ENCODE measurements at regions not wholly inside any gene's neighbourhood (a gene's known extent, or its start where the extent isn't known, plus 50 kb on each side); places are given as distances from the start of the nearest gene placed in this dataset.

DNA sequence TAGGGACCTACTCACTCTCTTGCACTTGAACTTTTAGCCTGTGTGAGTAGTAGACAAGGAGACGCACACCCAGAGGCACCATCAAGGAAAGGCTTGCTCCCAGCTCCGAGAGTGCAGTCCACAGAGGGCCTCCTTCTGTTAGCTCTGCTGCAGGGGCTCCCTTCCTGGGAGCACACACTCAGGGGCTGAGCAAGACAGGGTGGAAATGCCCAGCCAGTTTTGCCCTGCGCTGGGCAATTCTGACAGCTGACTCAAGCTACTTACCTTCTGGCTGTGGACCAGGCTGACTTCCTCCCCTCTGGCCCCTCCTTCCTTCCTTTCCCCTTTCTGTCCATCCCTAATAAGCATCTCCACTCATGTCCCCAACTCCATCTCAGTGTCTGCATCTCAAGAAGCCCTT lies 449.1 kb downstream of the PTPRU start:
- H3K4me2 ChIP-seq (ENCODE audit: low read length) = no peak overlapping the region

DNA sequence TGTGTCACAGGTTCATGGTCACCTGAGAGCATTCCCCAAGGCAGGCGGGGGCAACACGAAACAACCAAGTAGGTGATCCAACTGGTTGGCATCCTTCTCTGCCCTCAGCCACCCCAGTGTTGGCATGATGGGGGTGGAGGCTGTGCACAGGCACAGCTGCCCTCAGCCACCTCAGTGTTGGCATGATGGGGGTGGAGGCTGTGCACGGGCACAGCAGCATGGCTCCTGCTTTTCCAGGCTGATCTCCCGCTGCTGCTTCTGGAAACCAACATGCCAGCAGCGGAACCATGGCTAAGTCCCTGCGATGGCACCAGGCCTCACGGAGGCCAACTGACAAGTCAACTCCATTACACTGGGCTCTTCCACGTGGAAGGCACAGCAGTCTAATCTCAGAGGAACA lies 447.8 kb downstream of the PTPRU start:
- TF ChIP-seq EZH2 (IDR thresholded peaks at IDR 0.05; ENCODE audit: insufficient read depth, low read length) = no peak
- TF ChIP-seq, protein P1, sequence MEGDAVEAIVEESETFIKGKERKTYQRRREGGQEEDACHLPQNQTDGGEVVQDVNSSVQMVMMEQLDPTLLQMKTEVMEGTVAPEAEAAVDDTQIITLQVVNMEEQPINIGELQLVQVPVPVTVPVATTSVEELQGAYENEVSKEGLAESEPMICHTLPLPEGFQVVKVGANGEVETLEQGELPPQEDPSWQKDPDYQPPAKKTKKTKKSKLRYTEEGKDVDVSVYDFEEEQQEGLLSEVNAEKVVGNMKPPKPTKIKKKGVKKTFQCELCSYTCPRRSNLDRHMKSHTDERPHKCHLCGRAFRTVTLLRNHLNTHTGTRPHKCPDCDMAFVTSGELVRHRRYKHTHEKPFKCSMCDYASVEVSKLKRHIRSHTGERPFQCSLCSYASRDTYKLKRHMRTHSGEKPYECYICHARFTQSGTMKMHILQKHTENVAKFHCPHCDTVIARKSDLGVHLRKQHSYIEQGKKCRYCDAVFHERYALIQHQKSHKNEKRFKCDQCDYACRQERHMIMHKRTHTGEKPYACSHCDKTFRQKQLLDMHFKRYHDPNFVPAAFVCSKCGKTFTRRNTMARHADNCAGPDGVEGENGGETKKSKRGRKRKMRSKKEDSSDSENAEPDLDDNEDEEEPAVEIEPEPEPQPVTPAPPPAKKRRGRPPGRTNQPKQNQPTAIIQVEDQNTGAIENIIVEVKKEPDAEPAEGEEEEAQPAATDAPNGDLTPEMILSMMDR (IDR thresholded peaks at IDR 0.05; ENCODE audit: insufficient read depth, low read depth, low read length) = no peak
- Histone ChIP-seq H3K36me3 (ENCODE audit: insufficient read depth, low read length) (no peaks in the 10 kb centered on the region), H2AFZ (ENCODE audit: low read depth, low read length) (no peak overlapping the region), H3K9me3 (ENCODE audit: insufficient read depth, low read depth, low read length) (no peaks in the 10 kb centered on the region), H3K4me2 (ENCODE audit: low read length) (no peak overlapping the region), H3K27ac (ENCODE audit: low read depth, low read length) (no peak overlapping the region), H3K9ac (ENCODE audit: low read length) (no peak overlapping the region), H3K4me3 (ENCODE audit: insufficient read depth, low read depth, low read length) (no peak overlapping the region), H3K79me2 (ENCODE audit: insufficient read depth, low read length) (no peaks in the 10 kb centered on the region), H3K27me3 (ENCODE audit: insufficient read depth, low read length) (no peaks in the 10 kb centered on the region), H4K20me1 (ENCODE audit: insufficient read depth, low read length) (no peaks in the 10 kb centered on the region), H3K4me1 (ENCODE audit: insufficient read depth, low read length) (peaks cover 28% of the 10 kb centered on the region)
- Mint-ChIP-seq H3K4me3 (ENCODE audit: unreplicated experiment) (no peak overlapping the region), H3K9me3 (ENCODE audit: unreplicated experiment) (no peaks in the 10 kb centered on the region), H3K27me3 (ENCODE audit: low read depth, unreplicated experiment) (peaks cover 5% of the 10 kb centered on the region), H3K36me3 (ENCODE audit: low read depth, unreplicated experiment) (no peaks in the 10 kb centered on the region), H3K4me1 (ENCODE audit: low read depth, unreplicated experiment) (peaks cover 25% of the 10 kb centered on the region), H3K27ac (ENCODE audit: unreplicated experiment) (no peak overlapping the region)
- DNase-seq (ENCODE audit: low read depth) = no peak
- no peak for FAIRE-seq

More for the DNA sequence above, 449.1 kb downstream of the PTPRU start:
- no peaks in the 10 kb centered on the region for H3K9me3 ChIP-seq (ENCODE audit: insufficient read depth, low read depth, low read length)
- no peaks in the 10 kb centered on the region for H3K79me2 ChIP-seq (ENCODE audit: insufficient read depth, low read length)
- Mint-ChIP-seq H3K36me3 (ENCODE audit: low read depth, unreplicated experiment) (no peaks in the 10 kb centered on the region), H3K4me3 (ENCODE audit: unreplicated experiment) (no peak overlapping the region), H3K27ac (ENCODE audit: unreplicated experiment) (no peak overlapping the region), H3K9me3 (ENCODE audit: unreplicated experiment) (no peaks in the 10 kb centered on the region), H3K27me3 (ENCODE audit: low read depth, unreplicated experiment) (peaks cover 6% of the 10 kb centered on the region), H3K4me1 (ENCODE audit: low read depth, unreplicated experiment) (peaks cover 25% of the 10 kb centered on the region)
- DNase-seq (ENCODE audit: low read depth) (no peak), FAIRE-seq (no peak)
- H3K27ac ChIP-seq (ENCODE audit: low read depth, low read length) = no peak overlapping the region
- no peak overlapping the region for H3K4me3 ChIP-seq (ENCODE audit: insufficient read depth, low read depth, low read length)
- peaks cover 29% of the 10 kb centered on the region for H3K4me1 ChIP-seq (ENCODE audit: insufficient read depth, low read length)
- no peak overlapping the region for H3K9ac ChIP-seq (ENCODE audit: low read length)
- TF ChIP-seq EZH2 (IDR thresholded peaks at IDR 0.05; ENCODE audit: insufficient read depth, low read length) = no peak
- TF ChIP-seq, protein P1 (IDR thresholded peaks at IDR 0.05; ENCODE audit: insufficient read depth, low read depth, low read length) = no peak
- H3K36me3 ChIP-seq (ENCODE audit: insufficient read depth, low read length) = no peaks in the 10 kb centered on the region
- H3K27me3 ChIP-seq (ENCODE audit: insufficient read depth, low read length) = no peaks in the 10 kb centered on the region
- no peaks in the 10 kb centered on the region for H4K20me1 ChIP-seq (ENCODE audit: insufficient read depth, low read length)
- H2AFZ ChIP-seq (ENCODE audit: low read depth, low read length) = no peak overlapping the region

DNA sequence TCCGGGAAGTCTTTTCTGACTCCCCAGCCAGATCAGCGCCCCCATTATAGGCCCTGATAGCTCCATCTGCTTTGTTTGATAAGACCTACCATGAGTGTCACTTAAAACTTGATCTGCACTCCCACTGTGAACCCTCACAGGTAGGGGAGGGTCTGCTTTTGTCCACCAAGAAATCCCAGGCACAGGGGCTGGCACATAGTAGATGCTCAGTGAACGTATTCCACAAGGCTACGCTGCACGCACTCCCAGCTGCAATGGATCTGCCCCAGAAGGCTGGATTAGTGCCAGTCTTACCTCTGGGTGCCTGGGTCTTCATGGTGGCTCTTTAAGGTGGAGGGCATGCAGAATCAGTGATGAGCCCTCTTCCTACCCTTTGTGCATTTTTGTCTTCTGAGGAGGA lies 447.1 kb downstream of the PTPRU start:
- DNase-seq (ENCODE audit: low read depth) (no peak), FAIRE-seq (no peak)
- no peaks in the 10 kb centered on the region for H3K36me3 Mint-ChIP-seq (ENCODE audit: low read depth, unreplicated experiment)
- Histone ChIP-seq H3K9ac (ENCODE audit: low read length) (no peak overlapping the region), H3K4me2 (ENCODE audit: low read length) (no peak overlapping the region), H3K4me3 (ENCODE audit: insufficient read depth, low read depth, low read length) (no peak overlapping the region), H3K4me1 (ENCODE audit: insufficient read depth, low read length) (peaks cover 22% of the 10 kb centered on the region), H3K27ac (ENCODE audit: low read depth, low read length) (no peak overlapping the region), H4K20me1 (ENCODE audit: insufficient read depth, low read length) (no peaks in the 10 kb centered on the region), H3K9me3 (ENCODE audit: insufficient read depth, low read depth, low read length) (no peaks in the 10 kb centered on the region), H3K27me3 (ENCODE audit: insufficient read depth, low read length) (no peaks in the 10 kb centered on the region), H2AFZ (ENCODE audit: low read depth, low read length) (no peak overlapping the region), H3K36me3 (ENCODE audit: insufficient read depth, low read length) (no peaks in the 10 kb centered on the region), H3K79me2 (ENCODE audit: insufficient read depth, low read length) (no peaks in the 10 kb centered on the region)
- no peaks in the 10 kb centered on the region for H3K9me3 Mint-ChIP-seq (ENCODE audit: unreplicated experiment)
- peaks cover 23% of the 10 kb centered on the region for H3K4me1 Mint-ChIP-seq (ENCODE audit: low read depth, unreplicated experiment)
- TF ChIP-seq EZH2 (IDR thresholded peaks at IDR 0.05; ENCODE audit: insufficient read depth, low read length) = no peak
- TF ChIP-seq, protein P1 (IDR thresholded peaks at IDR 0.05; ENCODE audit: insufficient read depth, low read depth, low read length) = no peak
- no peak overlapping the region for H3K27ac Mint-ChIP-seq (ENCODE audit: unreplicated experiment)
- peaks cover 5% of the 10 kb centered on the region for H3K27me3 Mint-ChIP-seq (ENCODE audit: low read depth, unreplicated experiment)
- no peak overlapping the region for H3K4me3 Mint-ChIP-seq (ENCODE audit: unreplicated experiment)
